HG02973 (cell line): ENCODE measurements at regions not wholly inside any gene's neighbourhood (a gene's known extent, or its start where the extent isn't known, plus 50 kb on each side); places are given as distances from the start of the nearest gene placed in this dataset.

ENCODE experiments used
- ATAC-seq: cut with Tn5 transposase; IDR thresholded peaks from one replicate; pipeline ENCODE4 v1.9.1; 2021; ENCODE audit warnings: moderate library complexity; ENCODE audit not compliant: unreplicated experiment

DNA sequence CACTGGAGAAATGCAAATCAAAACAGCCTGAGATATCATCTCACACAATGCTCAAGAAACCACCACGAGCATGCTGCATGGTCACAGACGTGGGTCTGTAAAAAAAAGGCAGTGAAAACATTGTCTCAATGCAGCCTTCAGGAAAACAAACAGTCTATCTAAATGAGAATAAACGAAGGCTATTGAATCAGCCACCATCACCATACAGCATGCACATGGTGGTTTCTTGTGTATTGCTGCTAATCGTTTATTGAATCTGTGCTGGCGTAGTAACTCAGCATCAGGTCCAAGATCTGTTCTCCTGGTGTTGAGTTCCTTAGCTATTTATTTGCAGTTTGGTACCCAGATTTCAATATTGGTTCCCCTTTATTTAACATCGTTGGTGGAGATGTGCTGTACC, 1115.0 kb downstream of the CDH18 start:
- ATAC-seq, result no peak

DNA sequence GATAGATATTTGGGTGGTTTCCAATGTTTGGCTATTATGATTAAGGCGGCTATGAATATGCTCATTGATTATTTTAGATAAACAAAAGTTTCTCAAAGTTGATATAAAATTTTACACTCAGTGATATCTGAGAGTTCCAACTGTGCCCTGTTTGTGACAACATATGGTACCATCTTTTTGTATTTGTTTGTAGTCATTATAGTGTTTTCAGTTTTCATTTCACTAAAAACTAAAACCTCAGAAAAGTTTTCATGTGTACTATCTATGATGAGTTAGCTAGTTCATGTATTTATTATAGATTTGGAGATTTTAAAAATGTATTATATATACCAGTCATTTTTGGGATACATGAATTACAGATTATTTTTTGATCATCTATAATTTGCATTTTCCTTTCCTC, 1111.4 kb downstream of the CDH18 start:
- no peak for ATAC-seq

DNA sequence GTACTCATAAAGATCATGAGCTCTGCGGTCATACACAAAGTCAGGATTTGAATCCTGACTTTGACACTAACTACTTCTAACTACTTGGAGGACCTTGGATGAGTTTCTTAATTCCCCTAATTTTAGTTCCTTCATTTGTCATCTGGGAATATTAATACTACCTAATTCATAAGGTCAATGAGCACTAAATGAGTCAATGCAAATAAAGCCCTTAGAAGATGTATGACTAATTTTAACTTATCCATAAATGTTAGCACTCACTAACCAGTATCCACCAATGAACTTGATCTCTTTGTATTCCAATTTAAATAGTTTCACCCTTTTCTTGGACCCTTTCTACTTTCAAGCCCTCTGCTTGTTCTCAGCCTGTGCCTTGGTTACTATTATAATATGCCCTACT, 1106.4 kb downstream of the CDH18 start:
- ATAC-seq, result no peak

DNA sequence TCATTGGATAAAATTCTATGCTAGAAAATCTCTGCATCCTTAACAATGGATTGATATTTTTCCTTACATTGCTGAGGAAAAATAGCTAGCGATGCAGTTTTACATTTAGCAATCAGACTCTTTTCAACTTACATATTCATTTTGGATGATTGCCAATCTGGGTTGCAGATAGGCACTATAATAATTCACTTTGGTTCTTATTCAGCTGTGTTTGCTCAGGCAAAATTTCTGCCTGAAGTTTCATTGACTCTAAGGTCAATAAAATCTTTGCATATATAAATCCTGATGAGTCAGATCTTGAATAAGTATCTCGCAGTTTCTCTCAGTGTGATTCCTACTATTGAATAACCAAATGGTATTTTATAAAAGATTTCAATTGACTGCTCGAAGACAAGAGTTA, 1105.8 kb downstream of the CDH18 start:
- ATAC-seq, result no peak

DNA sequence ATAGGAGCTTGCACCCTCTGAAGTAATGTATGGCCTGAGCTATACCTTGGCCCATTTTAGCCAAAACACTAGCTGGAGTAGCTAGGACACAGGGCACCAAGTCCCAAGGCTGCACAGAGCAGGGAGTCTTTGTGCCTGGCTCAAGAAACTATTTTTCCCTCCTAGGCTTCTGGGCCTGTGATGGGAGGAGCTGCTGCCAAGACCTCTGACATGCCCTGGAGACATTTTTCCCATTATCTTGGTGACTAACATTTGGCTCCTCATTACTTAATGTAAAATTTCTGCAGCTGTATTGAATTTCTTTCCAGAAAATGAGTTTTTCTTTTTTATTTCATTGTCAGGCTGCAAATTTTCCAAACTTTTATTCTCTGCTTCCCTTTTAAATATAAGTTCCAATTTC, 1099.2 kb downstream of the CDH18 start:
- ATAC-seq, result no peak

DNA sequence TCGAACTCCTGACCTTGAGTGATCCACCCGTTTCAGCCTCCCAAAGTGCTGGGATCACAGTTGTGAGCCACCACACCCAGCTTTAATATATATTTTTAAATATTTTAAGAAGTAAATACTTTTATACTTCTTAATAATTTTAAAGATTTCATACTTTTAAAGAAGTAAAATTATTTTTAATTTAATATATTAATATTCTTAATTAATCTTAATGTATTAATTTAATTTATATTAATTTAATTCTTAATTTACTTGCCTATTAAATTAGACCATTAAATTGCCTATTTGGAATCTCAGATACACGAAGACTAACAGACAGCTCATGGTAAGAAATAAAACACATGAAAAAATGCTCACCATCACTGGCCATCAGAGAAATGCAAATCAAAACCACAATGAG, 1087.4 kb downstream of the CDH18 start:
- ATAC-seq, result no peak

DNA sequence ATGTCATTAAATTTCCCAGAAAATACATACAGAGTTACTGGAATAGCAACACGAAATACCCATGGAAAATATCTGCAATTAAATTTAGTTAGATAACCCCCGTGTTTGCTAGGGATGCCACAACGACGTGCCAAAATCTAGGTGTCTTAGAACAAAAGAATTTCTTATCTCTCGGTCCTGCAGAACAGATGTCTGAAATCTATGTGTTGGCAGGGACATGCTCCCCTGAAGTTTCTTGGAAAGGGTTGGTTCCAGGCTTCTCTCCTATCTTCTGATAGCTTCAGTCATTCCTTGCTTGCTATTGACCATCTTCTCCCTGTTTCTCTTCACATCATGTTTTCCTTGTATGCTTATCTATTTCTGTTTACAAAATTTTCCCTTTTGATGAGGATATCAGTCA, 1067.0 kb downstream of the CDH18 start:
- no peak for ATAC-seq

DNA sequence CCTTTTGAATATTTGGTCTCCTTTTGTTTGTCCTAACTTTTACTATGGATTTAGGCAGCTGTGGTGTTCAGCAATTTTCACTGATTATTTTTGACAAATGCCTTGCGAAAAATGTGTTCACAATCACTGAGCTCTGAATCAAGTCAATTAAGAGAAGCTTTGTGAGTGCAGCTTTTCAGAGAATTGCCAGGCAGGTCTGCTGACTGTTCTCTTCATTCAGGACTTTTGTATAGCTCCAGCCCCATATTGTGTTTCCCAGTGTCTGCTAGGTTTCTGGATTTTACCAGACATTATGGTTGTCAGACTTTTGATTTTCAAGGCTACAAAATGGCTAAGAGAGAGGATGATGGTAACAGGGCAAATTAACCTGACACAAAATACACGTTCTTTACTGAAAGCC, 1055.9 kb downstream of the CDH18 start:
- ATAC-seq, result no peak

DNA sequence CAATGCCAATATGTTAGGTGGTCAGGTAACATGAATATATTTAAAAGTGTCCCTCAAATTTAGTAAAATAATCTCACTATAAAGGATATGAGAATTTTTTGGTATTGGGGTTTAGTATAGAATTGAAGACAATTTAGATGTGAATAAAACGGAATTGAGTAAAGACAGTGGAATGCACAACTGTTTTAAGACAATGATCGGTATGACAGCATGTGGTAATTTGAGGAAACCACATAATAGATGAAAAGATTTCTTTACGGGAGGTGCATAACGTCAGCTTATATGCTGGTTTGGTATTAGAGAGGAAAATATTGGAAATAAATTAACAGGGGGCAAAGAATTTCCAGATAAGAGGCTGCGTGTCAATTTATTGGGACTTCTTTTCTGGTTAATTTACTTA, 1043.2 kb downstream of the CDH18 start:
- no peak for ATAC-seq

DNA sequence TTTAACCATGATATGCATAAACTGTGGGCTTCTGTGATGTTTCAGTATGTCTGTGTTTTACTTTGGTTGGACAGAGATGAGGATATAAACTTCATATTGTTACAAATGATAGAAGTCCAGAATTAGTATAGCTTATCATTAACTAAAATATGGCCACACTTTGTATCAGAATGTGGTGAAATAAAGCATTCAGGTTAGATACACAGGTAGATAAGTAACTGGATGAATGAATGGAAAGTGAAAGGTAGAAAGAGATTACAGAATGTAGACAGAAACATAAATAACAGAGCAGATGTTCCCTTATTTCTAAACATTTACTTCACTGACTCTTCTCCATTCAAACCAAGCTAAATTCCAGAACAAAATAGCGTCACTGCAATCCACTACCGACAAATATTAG, 1033.8 kb downstream of the CDH18 start:
- ATAC-seq, result no peak

DNA sequence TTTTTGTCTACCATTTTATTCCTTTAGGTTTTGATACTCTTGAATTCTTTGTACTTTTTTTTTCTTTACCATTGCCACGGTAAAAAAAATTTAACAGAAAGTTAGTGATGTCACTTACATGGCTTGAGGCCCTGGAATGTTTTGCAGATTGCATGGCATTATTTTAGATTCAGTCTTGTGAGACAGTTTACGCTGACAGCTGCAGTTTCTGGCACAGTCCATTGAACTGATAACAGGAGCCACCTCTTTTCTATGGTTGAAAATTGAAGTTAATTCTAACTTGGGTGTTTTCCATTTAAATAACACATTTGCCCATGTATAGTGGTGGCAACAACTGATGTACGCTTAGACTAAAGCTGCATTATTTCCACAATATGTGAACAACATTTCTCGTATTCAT, 1028.5 kb downstream of the CDH18 start:
- ATAC-seq, result no peak

DNA sequence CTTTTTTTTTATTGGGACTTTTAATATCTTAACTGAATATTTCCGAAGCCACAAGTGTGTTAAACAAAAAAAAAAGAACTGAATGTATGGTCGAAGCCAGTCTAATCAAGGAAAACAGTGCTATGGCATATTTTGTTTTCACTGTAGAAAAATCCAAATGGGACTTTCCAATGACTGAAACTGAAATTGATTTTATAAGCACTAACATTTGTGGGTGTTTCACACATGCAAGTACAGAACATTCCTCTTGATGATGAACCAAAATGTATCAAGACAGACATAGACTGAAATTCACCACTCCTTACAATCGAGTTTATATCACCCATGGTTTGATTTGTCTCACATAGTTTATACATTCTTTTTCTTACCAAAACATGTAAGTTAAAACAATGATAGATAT, 1026.8 kb downstream of the CDH18 start:
- no peak for ATAC-seq

DNA sequence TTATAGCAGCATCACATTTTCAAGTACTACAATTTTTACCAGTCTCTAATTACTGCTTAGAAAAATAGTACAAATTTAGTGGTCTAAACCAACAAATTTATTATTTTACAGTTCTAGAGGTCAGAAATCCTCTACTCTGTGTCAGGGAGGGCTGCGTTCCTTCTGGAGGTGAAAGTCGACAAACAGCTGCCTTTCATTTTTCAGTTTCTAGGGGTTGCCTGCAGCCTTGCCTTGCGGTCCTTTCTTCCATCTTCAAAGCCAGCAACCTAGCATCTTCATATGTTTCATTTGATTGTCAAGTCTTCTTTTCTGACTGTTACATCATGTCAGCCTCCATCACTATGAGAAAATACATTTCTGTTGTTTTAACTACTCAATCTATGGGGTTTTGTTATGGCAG, 1022.1 kb downstream of the CDH18 start:
- no peak for ATAC-seq

DNA sequence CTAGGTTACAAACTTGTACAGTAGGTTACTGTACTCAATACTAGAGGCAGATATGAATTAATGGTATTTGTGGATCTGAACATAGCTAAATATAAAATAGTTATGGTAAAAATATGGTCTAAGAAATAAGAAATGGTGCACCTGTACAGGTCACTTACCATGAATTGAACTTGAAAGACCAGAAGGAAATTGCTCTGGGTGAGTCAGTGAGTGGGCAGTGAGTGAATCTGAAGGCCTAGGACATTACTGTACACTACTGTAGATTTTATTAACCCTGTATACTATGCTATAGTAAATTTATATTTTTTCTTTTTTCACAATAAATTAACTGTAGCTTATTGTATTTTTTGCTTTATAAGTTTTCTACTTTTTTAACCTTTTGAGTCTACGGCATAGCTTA, 1020.4 kb downstream of the CDH18 start:
- no peak for ATAC-seq

DNA sequence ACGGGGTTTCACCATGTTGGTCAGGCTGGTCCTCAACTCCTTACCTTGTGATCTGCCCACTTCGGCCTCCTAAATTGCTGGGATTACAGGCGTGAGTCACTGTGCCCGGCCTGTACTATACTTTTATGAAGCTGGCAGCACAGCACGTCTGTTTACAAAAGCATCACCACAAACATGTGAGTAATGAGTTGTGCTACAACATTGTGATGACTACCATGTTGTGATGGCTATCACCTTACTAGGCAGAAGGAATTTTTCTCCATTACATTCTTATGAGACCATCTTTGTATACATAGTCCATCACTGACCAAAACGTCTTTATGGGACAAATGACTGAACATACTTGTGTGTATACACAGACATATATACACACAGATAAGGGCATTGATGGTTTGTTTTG, 1019.0 kb downstream of the CDH18 start:
- no peak for ATAC-seq

DNA sequence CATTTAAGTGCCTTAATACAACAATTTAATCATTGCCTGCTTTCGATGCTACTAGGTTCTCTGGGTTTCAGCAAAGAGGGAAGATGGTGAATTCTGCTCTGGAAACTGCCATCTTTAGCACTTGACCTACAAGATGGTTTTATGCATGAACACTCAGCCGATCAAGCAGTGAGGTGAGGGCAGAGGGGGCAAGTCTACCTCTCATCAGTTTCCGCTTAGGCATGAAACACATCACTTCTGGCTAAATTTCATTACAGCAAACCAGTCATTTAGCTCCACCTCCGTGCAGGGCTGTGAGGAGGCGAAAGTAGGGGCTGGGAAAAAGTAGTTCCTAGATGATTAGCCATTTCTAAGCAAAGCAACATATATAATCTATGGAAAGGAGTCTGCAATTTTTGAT, 1018.0 kb downstream of the CDH18 start:
- no peak for ATAC-seq

DNA sequence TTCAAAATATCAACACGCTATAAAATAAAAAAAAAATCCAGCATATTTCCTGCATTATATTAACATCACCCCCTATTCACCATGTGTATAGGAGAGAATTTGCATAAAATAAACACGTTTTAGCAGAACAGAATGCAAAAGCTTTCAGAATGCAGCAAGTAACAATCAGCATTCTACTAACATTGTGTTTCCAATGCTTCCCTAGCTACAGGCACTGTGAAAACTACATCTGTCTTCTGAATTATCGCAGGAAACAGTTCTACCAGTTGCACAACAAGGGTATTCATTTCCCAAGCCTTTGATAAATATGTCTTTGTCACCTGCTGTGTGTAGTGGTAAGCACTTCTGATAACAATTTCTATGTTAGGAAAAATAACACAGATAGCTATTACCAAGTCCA, 1015.8 kb downstream of the CDH18 start:
- no peak for ATAC-seq

DNA sequence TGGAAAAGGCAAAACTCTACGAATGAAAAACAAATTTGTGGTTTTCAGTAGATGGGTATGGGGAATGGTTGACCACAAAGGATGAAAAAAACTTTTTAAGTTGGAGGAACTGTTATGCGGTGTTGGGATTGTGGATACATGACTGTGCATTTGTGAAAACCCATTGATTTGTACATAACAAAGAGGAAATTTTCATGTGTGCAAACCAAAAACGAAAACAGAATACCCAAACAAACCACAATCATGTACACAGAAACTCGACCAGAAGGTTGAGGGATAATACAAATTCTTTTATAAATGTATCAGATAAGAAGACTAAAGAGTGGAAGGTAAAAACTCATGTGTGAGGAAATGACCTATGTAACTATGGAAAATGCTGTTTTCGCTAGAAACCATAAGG, 1012.4 kb downstream of the CDH18 start:
- no peak for ATAC-seq

DNA sequence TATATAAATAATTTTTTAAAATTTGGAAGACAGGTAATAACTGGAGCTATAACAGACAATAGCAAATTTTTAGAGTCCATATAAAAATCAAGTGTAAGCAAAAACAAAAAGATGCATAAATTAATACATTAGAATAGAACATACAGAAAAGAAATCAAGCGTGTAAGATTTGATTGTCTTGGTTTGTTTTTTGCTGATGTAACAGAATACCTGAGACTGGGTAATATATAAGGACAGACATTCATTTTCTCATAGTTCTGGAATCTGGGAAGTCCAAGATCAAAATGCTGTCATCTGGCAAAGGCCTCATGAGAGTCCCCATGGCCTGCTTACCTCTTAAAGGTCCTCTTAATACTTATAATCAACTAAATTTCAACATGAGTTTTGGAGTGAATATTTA, 1010.1 kb downstream of the CDH18 start:
- ATAC-seq, result no peak

DNA sequence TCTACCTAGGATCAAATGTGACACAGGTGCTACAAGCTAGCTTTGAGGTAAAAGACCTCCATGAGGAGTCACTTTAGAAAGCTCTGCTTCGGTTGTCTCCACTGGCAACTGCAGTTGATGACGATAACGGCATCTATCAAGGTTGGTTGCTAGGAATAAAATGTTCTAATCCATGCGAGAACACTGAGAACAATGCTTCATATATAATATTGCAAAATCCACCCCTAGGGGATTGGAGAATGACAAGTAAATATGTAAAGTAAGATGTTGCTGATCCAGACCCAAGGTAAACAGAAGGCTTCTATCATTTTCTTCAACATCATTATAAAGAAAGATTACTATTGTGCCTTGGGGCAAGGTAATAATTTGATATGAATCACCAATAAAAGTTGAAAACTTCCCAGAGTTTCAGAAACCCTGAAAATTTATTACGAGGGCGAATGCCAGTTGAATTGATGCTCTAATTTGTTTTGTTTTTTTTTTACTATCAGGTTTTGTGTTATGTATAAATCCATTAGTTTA, 1003.4 kb downstream of the CDH18 start:
- no peak for ATAC-seq

DNA sequence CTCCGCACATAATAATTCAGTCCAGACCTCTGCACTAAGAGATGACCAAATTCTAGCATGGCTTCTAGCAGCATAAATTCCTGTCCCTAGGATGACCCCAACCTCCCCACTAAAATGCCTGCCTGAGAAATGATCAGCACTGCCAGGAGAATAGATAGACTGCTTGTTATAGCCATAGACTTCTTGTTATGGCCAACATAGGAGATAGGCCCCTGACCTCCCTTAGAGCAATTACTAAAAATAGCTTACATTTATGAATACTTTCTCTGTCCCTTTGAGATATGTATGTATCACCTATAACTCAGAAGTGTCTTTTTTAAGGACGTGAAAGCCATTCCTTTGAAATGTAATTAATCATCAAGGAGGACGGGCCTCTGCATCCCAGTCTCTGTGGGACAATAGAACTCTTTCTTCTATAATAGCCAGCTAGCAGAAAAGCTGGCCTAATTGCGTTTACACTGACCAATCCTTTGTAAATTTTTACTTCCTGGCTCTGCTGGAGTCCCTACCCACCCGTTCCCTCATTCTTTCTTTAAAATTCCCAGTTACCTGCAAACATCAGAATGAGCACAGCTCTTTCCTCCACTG, 1002.7 kb downstream of the CDH18 start:
- ATAC-seq, result no peak

DNA sequence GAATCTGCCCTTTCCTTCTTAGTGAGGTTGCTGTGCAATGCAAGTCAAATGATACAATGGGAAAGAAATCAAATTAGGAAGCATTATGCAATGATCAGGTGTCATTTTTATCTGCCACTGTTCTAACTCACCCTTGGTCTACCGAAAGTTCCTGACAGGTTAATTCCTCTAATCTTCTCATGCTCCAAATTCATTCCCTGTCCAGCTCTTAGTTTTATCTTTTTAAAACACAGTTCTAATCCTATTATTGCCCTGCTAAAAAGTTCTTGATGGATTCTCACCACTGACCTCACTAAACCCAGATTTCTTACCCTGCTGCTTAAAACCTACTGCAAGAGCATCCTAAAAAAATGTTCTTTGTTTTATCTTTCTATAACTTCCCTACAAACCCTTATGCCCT, 1000.9 kb downstream of the CDH18 start:
- ATAC-seq, result no peak

DNA sequence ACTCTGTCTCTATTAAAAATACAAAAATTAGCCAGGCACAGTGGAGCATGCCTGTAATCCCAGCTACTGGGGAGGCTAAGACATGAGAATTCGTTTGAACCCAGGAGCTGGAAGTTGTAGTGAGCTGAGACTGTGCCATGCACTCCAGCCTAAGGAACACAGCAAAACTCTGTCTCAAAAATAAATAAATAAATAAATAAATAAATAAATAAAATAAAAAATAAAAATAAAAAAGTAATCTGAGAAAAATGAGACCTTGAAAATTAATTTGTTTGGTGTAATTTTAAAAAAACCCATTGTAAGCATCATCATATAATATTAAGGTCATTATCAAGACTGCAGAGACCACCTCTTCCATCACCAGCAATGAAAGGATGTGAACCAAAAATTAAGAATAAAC, 997.1 kb downstream of the CDH18 start:
- ATAC-seq, result no peak

DNA sequence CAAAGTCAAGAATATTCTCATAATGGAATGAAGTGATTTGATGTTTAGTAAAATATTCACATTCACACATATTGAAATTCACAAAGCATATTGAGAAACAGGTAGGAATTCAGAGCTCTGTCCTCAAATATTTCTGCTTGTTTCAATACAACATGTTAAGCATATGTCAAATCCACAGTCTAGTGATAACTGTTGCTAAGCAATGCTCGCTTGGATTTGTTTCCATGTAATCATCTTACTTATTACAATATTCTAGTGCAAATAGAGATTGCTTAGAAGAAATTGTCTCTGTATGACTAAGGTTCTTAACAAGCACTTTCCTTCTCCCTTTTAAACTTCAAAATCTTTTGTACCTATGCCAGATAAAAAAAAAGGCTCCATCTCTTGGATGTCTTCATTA, 995.7 kb downstream of the CDH18 start:
- no peak for ATAC-seq
